IMR-90 (cell line): ENCODE measurements at regions not wholly inside any gene's neighbourhood (a gene's known extent, or its start where the extent isn't known, plus 50 kb on each side); places are given as distances from the start of the nearest gene placed in this dataset.
A peak's percentile ranks its signal among the peaks of the same experiment; 100 is the strongest.

ENCODE experiments used
- ATAC-seq: fragments of 200-7000 bp; cut with Tn5 transposase; 2 replicates; pipeline ENCODE4 v1.9.1; 2020; ENCODE audit warnings: low read depth, mild to moderate bottlenecking, moderate library complexity
- BruUV-seq: library from RNA; stranded (reverse); fragments of 400-500 nt; replicated peaks from 2 replicates; lab custom pipeline; 2021; lab: Mats Ljungman, UMichigan
- CTCF ChIA-PET: fragments of 300-600 bp; formaldehyde crosslinking; extraction: SDS; loops from one replicate; lab custom pipeline; 2021; ENCODE audit warnings: antibody characterized with exemption; lab: Yijun Ruan, JAX
- POLR2A ChIA-PET: fragments of 300-600 bp; sonication (Branson Sonifier 250); formaldehyde crosslinking; loops from one replicate; lab custom pipeline; 2022; ENCODE audit warnings: antibody characterized with exemption; ENCODE audit not compliant: unreplicated experiment; lab: Charles Lee
- DNase-seq: peaks from one replicate; pipeline ENCODE4 v3.0.0; 2013
- H2AFZ ChIP-seq: replicated peaks from 2 replicates; pipeline ENCODE3; 2013; ENCODE audit warnings: low read length, mild to moderate bottlenecking; ENCODE audit not compliant: poor library complexity
- H2AK5ac ChIP-seq: 2 replicates; pipeline ENCODE4 v1.6.1; 2013; ENCODE audit warnings: low read depth, low read length, inconsistent platforms
- H2AK9ac ChIP-seq: replicated peaks from 2 replicates; pipeline ENCODE3; 2013; ENCODE audit warnings: mild to moderate bottlenecking, low read depth, low read length, moderate library complexity; ENCODE audit not compliant: poor library complexity
- H2BK120ac ChIP-seq: 2 replicates; pipeline ENCODE4 v1.6.1; 2013; ENCODE audit warnings: low read depth, low read length, inconsistent platforms
- H2BK15ac ChIP-seq: 3 replicates; pipeline ENCODE4 v1.6.1; 2013; ENCODE audit warnings: low read depth, low read length, inconsistent platforms
- H2BK20ac ChIP-seq: 2 replicates; pipeline ENCODE4 v1.6.1; 2013; ENCODE audit warnings: low read depth, mild to moderate bottlenecking, inconsistent platforms, low read length, moderate library complexity
- H2BK5ac ChIP-seq: 2 replicates; pipeline ENCODE4 v1.6.1; 2013; ENCODE audit warnings: mild to moderate bottlenecking, low read depth, low read length, inconsistent platforms; ENCODE audit not compliant: poor library complexity, severe bottlenecking
- H3K14ac ChIP-seq: replicated peaks from 2 replicates; pipeline ENCODE4 v1.6.1; 2013; ENCODE audit warnings: low read depth, low read length, inconsistent platforms
- H3K18ac ChIP-seq: 2 replicates; pipeline ENCODE4 v1.6.1; 2013; ENCODE audit warnings: low read depth, low read length, control low read depth
- H3K23ac ChIP-seq: 2 replicates; pipeline ENCODE4 v1.6.1; 2013; ENCODE audit warnings: low read depth, low read length, inconsistent platforms
- H3K27ac ChIP-seq: 2 replicates; pipeline ENCODE4 v1.5.1; 2013; ENCODE audit warnings: mild to moderate bottlenecking, control low read depth, low read length; ENCODE audit not compliant: insufficient read depth
- H3K27me3 ChIP-seq: 2 replicates; pipeline ENCODE4 v1.6.1; 2013; ENCODE audit warnings: low read length; ENCODE audit not compliant: control insufficient read depth, insufficient read depth
- H3K36me3 ChIP-seq: 2 replicates; pipeline ENCODE4 v1.6.1; 2013; ENCODE audit warnings: low read length, mixed read lengths; ENCODE audit not compliant: control insufficient read depth, insufficient read depth
- H3K4ac ChIP-seq: 2 replicates; pipeline ENCODE4 v1.6.1; 2013; ENCODE audit warnings: low read depth, low read length, inconsistent platforms
- H3K4me1 ChIP-seq: 2 replicates; pipeline ENCODE4 v1.6.1; 2013; ENCODE audit warnings: low read length, mixed read lengths; ENCODE audit not compliant: control insufficient read depth, insufficient read depth
- H3K4me2 ChIP-seq: 2 replicates; pipeline ENCODE4 v1.6.1; 2013; ENCODE audit warnings: low read depth, mild to moderate bottlenecking, control low read depth, low read length, moderate library complexity
- H3K4me3 ChIP-seq: 2 replicates; pipeline ENCODE4 v1.5.1; 2013; ENCODE audit warnings: low read depth, mild to moderate bottlenecking, control low read depth, low read length, moderate library complexity; ENCODE audit not compliant: insufficient read depth
- H3K56ac ChIP-seq: 2 replicates; pipeline ENCODE4 v1.6.1; 2013; ENCODE audit warnings: low read length, inconsistent platforms; ENCODE audit not compliant: insufficient read depth; ENCODE audit errors: extremely low read depth
- H3K79me1 ChIP-seq, 2 experiments: 2 replicates each; pipeline ENCODE4 v1.6.1; 2013; ENCODE audit warnings: low read length in 2 of 2, inconsistent platforms in 1 of 2, low read depth in 1 of 2
- H3K9ac ChIP-seq: 2 replicates; pipeline ENCODE4 v1.6.1; 2013; ENCODE audit warnings: low read depth, low read length, control low read depth
- H3K9me1 ChIP-seq: 2 replicates; pipeline ENCODE4 v1.6.1; 2013; ENCODE audit warnings: low read length, inconsistent platforms; ENCODE audit not compliant: insufficient read depth
- H3K9me3 ChIP-seq: 2 replicates; pipeline ENCODE4 v1.6.1; 2013; ENCODE audit warnings: low read length; ENCODE audit not compliant: control insufficient read depth, insufficient read depth
- H4K20me1 ChIP-seq: 2 replicates; pipeline ENCODE4 v1.6.1; 2013; ENCODE audit warnings: low read length, inconsistent platforms; ENCODE audit not compliant: insufficient read depth
- H4K5ac ChIP-seq: 2 replicates; pipeline ENCODE4 v1.6.1; 2013; ENCODE audit warnings: mild to moderate bottlenecking, low read depth, low read length, control low read depth
- H4K8ac ChIP-seq, 2 experiments: 2 replicates each; pipeline ENCODE4 v1.6.1; 2013; ENCODE audit warnings: low read depth in 2 of 2, low read length in 2 of 2, control low read depth in 1 of 2, inconsistent platforms in 1 of 2
- H4K91ac ChIP-seq: 2 replicates; pipeline ENCODE4 v1.6.1; 2013; ENCODE audit warnings: low read depth, low read length, inconsistent platforms; ENCODE audit not compliant: insufficient read depth
- CHD1 ChIP-seq: IDR thresholded peaks from 2 replicates; pipeline ENCODE4 v1.6.1; 2012; ENCODE audit warnings: low read depth, low read length, improper control_type of control experiment
- MAFK ChIP-seq: IDR thresholded peaks from 2 replicates; pipeline ENCODE4 v1.6.1; 2012; ENCODE audit warnings: low read depth, low read length, improper control_type of control experiment
- MAZ ChIP-seq: IDR thresholded peaks from 2 replicates; pipeline ENCODE4 v1.6.1; 2012; ENCODE audit warnings: low read depth, mild to moderate bottlenecking, low read length, improper control_type of control experiment, moderate library complexity, borderline replicate concordance
- RAD21 ChIP-seq: IDR thresholded peaks from 2 replicates; pipeline ENCODE4 v1.6.1; 2012; ENCODE audit warnings: low read length, improper control_type of control experiment
- RCOR1 ChIP-seq: IDR thresholded peaks from 2 replicates; pipeline ENCODE4 v1.6.1; 2012; ENCODE audit warnings: mild to moderate bottlenecking, low read length, improper control_type of control experiment; ENCODE audit not compliant: insufficient replicate concordance
- SMC3 ChIP-seq: fragments of 150-350 bp; IDR thresholded peaks from 2 replicates; pipeline ENCODE4 v1.6.1; 2016; ENCODE audit warnings: low read depth, mild to moderate bottlenecking, antibody characterized with exemption, low read length, moderate library complexity
- WGBS, 2 experiments: methylation state at CpG; one replicate each; pipeline versions ENCODE4 v1.1.5 to v1.1.7; 2013; ENCODE audit warnings: missing lambda C conversion rate in 2 of 2; ENCODE audit not compliant: insufficient read length in 1 of 2; ENCODE audit errors: extremely low coverage in 2 of 2; 5-methylcytosine and 5-hydroxymethylcytosine counted together
- dilution Hi-C: fragments of 300-500 bp; cut with HindIII; formaldehyde crosslinking; loops from one replicate; pipeline ENCODE4 v1.14.3; 2018; ENCODE audit warnings: low sequenced_read_pairs; ENCODE audit not compliant: unreplicated experiment
- in situ Hi-C: fragments of 300-500 bp; cut with MboI; formaldehyde crosslinking; loops from 3 replicates; pipeline ENCODE4 v1.14.3; 2019; ENCODE audit warnings: low sequenced_read_pairs, inconsistent platforms, mixed read lengths
- intact Hi-C: fragments of 100-400 bp; cut with micrococcal nuclease; formaldehyde crosslinking; loops from 2 replicates; pipeline ENCODE4 v1.10.0; 2022

GRCh38 chr5:96142184-96142781 is 180.6 kb upstream of the ELL2 start:
- H4K20me1 ChIP-seq, result no peaks in the 10 kb centered on the region
- H3K4ac ChIP-seq, result peak overlapping the region; percentile 37
- ATAC-seq (no peak), DNase-seq (no peak)
- H4K91ac ChIP-seq, result 0 out of 2 replicates have a peak overlapping the region, but pooled peaks have one; percentile 13
- H2AFZ ChIP-seq, result no peak overlapping the region
- 0 out of 2 replicates have a peak overlapping the region, but pooled peaks have one; percentile 30 for H3K14ac ChIP-seq
- peaks cover 7% of the 10 kb centered on the region for H3K9me1 ChIP-seq
- H2BK15ac ChIP-seq, result peak overlapping the region; percentile 72; the same call in 1 of the 3 replicates
- H3K79me1 ChIP-seq, result no peaks in the 10 kb centered on the region; a peak in 1 of 4 replicates
- WGBS, 2 experiments, result no CpG with 5 or more reads among the region's 5 CpGs
- BruUV-seq, result no TSS peak
- H3K9ac ChIP-seq, result no peak overlapping the region
- H4K8ac ChIP-seq, result peak overlapping the region; percentile 31 to 48; a peak in 2 of 4 replicates
- intact Hi-C loops (loop anchor here (2.0 to 10.0 kb wide), 3 partner anchors 75 to 287 kb away; partner anchors contain the start of gene ELL2), in situ Hi-C loops (no loop called here), dilution Hi-C loops (no loop called here)
- peak overlapping the region; percentile 86 for H2BK5ac ChIP-seq
- no peak overlapping the region for H3K56ac ChIP-seq
- peaks cover 12% of the 10 kb centered on the region for H3K4me1 ChIP-seq
- peak overlapping the region; percentile 60; the same call in 1 of the 2 replicates for H3K27ac ChIP-seq
- H2BK20ac ChIP-seq, result peak overlapping the region; percentile 74; the same call in 1 of the 2 replicates
- H4K5ac ChIP-seq, result peak overlapping the region; percentile 33
- H3K27me3 ChIP-seq, result no peaks in the 10 kb centered on the region
- TF ChIP-seq MAFK, result no peak
- no peak for TF ChIP-seq MAZ
- TF ChIP-seq CHD1, result no peak
- TF ChIP-seq SMC3, result no peak
- TF ChIP-seq RAD21, result no peak
- TF ChIP-seq RCOR1, result no peak
- ChIA-PET POLR2A (no interaction called here), CTCF (no interaction called here)
- no peak overlapping the region for H3K4me2 ChIP-seq
- H3K4me3 ChIP-seq, result no peak overlapping the region
- H3K36me3 ChIP-seq, result no peaks in the 10 kb centered on the region
- H2AK5ac ChIP-seq, result no peak overlapping the region
- no peak overlapping the region for H2AK9ac ChIP-seq
- H3K9me3 ChIP-seq, result no peaks in the 10 kb centered on the region
- H3K23ac ChIP-seq, result no peak overlapping the region
- peak overlapping the region; percentile 79 for H2BK120ac ChIP-seq
- H3K18ac ChIP-seq, result peak overlapping the region; percentile 91
